Left hindlimb (tissue), 1 donor: ENCODE measurements at regions not wholly inside any gene's neighbourhood (a gene's known extent, or its start where the extent isn't known, plus 50 kb on each side); places are given as distances from the start of the nearest gene placed in this dataset.

Experiments
- DNase-seq: peaks from one replicate; pipeline ENCODE4 v3.0.0-alpha.2; 2018

DNA sequence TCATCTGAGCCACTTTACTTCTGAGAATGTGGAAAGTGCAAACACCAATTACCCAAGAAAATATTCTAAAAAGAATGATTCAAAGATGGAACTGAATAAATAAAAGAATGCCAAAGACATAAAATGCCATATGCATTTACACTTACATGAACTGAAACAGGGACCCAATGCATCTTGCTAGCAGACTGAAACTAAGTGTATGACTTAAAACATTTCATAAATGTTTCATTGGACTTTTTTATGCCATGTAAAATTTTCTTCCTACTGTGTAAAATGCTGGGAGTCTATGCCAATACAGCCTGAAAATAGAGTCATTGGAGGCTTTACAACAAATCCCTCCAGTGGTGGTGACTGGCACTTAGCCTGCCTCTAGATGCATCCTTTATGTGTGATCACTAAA is 735.1 kb upstream of the CCDC54 start:
- DNase-seq = no peak

DNA sequence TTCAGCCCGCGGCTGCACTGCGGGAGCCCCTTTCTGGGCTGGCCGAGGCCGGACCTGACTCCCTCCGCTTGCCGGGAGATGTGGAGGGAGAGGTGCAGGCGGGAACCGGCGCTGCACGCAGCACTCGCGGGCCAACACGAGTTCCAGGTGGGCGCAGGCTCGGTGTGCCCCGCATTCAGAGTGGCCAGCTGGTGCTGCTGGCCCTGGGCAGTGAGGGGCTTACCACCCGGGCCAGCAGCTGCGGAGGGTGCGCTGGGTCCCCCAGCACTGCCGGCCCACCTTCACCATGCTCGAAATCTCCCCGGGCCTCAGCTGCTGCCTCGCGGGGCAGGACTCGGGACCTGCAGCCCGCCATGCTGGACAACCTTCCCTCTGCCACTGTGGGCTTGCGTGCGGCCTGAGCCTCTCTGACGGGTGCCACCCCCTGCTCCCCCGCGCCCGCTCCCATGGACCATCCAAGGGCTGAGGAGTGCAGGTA is 733.5 kb upstream of the CCDC54 start:
- DNase-seq = no peak

DNA sequence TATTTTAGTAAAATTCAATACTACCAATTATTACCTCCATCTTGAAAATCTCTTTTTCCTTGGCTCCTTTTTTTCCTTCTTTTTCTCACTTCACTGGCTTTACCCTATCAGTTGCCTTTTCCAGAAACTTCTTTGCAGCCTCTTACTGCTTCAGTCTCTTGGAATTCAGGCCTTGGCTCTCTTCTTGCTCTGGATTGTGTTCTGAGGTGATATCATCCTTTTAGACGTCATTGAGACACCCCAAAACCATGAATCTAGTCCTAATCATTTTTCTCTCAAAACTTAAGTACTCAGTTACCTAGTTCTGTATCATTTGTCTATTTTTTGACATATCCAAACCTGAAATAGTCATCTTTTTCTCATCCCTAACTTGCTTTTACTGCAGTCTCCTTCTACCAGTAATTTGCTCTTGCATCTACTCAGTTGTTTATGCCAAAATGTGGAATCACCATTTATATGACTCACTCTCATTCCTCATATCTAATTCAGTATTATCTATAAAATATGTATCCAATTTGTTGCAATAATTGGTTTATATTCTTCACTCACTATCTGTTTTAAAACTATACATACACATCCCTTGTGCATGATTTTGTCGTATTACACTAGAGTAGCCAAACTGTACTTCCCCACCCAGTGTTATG is 703.2 kb upstream of the CCDC54 start:
- no peak for DNase-seq

DNA sequence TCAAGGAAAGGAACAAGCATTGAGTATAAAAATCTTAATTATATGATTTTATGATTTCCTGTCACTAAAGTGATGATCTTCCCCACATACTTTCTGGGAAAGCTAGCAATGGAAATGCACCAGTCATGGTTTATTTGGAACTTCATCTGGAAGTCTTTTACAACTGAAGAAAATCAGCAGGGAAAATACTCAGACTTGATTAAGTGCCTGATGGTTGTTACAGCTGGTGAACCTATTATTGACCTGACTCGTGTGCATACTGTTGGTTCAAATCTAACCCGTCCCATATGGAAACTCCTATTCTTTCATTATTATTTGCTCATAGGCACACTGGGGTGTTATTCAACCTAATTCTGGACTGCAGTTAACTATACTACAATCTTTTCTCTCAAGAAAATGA is 701.8 kb upstream of the CCDC54 start:
- no peak for DNase-seq

DNA sequence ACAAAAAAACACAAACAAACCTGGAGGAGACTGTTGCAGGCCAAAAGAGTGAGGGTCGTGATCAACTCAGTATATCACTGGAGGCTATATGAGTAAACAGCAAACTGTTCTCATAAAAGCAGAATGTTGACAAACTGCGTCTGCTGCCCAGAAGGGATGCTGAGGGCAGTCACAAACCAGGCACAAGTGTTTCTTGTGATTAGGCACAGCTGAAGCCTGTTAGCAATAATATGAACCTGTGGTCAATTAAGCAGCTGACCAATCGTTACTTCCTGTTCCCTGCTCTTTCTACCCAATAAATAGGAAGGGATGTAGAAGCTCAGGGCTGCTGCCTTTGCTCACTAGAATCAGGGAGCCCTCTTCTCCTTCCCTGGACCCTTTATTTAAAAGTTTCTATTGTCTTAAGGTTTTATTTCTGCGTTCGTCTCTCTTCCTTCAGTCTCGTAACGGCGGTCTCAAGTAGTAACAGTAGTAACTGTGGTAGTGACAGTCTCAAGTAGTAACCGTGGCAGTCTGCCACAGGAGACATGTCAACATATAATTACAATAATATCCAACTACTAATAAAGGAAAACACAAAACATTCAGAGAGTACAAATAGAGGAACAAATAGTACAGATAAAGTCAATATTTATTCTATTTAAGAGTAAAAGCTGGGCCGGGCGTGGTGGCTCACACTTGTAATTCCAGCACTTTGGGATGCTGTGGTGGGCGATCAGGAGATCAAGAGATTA is 698.4 kb upstream of the CCDC54 start:
- DNase-seq = no peak

DNA sequence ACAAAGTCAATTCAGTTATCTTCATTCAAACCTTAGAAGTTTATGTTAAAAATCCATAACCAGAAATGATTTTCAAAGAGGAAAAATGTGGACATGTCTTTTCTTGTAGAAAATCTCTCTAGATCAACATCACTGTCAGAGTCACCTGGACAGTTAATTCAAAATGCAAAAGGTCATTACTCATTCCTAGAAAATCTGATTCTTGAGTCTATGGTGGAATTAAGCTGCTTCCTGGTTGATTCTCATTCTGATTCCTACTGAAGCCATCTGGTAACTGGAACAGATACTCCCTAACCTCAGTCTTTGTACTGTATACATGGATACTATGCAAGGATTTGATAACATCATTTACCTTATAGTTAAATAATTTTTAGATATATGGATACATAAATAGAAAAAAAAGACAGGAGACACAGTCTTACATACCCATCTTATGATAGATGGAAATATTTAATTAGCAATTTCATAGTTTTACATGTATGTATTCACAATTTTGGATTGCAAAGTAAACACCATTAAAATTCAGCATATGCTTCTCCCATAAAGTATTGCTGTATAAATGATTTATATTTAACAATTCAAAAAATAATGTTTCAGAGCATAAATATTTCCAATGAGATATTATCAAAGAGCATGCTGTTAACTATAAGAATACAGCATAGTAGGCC is 693.2 kb upstream of the CCDC54 start:
- DNase-seq = no peak

DNA sequence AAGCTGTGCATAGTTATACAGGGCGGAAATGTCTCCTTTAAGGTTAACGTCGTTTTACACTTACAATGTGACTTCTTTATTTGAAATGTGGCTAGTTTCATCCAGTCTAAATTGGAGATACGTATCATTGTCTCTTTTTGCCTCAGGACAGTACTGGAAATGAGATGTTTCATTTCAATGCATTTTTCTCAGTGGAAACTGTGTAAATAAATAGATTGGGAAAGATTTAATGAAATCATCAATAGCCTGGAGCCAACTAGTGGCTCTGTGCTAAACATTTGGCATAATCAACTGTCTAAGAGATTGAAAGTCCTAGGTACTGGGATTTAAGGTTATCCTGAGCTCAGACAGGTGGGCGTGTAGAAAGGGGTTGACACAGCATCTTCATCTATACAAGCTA is 691.5 kb upstream of the CCDC54 start:
- DNase-seq = no peak

DNA sequence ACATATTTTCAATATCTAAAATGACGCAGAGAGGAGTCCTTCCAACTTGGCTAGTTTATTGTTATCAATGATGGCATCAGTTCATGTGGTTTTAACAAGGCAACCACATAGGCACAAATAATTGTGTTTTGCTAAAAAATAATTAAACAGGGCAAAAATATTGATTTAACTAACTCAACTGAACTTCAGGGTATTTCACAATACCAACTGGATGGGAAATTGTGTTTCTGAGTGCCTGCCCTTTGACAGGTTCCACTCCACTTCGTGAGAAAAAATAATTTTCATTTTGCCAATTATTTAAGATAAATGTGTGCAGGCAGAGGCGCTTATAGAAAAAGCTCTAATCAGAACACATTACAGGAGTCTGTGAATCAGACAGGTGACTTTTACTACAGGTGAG is 689.3 kb upstream of the CCDC54 start:
- DNase-seq = no peak

DNA sequence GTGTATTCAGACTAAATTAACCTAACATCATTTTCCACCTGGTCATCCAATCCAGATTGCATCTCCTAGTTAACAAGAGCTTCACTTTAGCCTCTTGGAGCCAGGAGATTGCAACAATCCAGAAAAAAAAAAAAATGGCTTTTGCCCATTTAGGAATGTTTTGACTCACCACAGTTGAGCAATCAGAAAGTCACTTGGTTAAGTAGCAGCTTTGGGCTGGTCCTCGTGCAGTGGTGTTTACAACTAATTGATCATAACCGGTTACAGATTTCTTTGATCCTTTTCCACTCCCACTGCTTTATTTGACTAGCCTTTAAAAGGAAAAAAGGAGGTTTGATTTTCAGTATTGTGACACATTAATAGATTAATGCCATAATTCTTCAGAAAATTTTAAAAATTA is 688.8 kb upstream of the CCDC54 start:
- no peak for DNase-seq

DNA sequence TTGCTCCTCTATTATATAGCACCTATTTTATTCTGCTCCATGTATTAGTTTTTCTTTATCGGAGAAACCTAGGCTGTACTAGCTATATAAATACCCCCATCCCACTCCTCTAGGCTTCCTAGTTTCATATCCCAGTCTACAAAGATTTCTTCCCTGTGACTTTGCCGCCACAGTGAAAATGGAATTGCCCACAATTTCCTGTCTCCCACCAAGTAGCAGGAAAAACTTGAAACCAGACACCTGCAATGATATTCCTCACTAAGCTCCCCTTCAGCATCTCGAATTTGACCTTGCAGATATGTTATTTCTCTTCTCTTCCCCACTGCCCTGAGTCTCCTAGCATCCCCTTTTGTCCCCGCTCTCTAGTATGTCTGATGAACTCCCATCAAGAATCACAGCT is 685.8 kb upstream of the CCDC54 start:
- no peak for DNase-seq

DNA sequence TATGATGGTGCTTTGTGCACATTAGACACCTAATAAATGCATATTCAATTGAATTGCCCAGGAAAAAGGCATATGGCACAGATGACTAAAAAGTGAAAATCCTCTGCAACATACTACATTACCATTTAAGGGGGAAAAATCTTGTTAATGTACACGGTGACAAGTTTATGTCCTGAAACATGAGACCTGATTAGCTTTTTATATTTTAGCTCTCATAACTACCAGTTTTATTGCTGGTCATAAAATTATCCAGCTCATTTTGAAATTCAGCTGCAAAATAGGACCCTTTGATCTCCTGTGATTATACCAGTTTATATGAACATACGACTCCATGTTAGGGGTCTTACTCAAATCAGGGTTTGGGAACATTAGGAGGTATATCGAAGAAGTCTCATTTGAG is 684.6 kb upstream of the CCDC54 start:
- DNase-seq = no peak

DNA sequence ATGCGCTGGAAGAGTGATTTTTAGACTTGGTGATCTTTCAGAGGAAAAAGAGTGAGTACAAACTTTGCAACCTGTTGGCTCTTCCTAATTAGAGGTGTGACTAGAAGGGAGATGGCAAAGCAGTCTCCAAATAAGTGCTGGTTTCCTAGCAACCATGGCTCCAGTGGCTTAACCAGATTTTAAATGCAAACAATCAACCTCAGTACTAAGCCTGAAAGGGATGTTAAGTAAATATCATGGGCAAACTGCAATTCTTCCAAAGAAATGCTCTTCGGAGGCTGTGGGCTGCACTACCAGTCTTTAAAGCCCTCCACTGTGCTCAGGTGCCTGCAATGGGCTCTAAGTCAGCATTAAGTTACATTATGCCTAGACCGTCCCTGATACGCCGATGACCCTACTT is 678.1 kb upstream of the CCDC54 start:
- DNase-seq = no peak

DNA sequence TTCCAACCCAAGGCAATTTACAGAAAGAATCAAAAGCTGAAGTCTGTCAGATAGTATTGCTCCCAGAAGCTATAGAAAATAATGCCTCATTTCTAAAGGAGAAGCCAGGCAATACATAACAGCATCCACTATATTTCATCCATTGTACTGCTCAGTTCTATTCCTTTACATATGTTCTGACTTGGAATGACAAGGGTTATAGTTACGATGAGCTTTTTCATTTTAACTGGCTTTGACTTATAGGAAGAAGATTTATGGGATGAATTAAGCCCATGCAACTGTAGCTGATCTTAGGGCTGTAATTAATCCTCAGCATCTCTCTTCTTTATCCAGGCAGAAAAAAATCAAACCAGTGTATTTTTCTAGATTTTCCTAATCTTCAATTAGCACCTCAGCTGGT is 676.3 kb upstream of the CCDC54 start:
- no peak for DNase-seq

DNA sequence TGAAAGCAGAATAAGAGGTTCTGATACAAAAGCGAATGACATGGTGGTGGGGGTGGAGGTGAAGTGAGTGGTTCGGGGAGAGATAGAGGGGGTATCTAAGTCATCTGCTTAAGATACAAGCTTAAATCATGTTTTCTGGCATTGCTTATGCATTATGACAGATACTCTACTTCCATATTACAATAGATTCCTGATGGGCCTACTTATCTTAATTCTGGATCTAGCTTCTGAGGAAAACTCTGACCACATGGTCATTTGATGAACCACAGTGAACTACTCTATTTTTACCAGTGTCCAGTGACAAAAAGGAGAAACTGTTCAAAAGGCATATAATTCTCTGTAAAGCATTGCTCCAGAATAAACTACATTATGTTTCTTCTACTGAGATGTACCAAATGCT is 673.7 kb upstream of the CCDC54 start:
- DNase-seq = no peak

DNA sequence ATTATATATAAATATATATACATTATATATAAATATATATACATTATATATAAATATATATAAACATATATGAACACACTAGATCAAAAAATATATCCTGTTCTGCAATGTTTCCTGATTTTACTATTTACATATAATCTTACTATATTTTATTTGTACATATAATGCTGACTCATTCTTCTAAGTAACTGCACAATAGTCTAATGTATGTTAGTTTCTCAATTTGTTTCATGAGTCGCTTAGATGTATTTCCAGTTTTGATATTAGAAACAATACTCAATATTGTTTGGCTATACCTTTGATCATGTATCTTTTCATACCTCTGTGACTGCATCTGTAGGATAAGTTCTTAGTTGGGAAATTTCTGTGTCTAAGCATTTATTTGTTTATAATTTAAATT is 669.9 kb upstream of the CCDC54 start:
- DNase-seq = no peak

DNA sequence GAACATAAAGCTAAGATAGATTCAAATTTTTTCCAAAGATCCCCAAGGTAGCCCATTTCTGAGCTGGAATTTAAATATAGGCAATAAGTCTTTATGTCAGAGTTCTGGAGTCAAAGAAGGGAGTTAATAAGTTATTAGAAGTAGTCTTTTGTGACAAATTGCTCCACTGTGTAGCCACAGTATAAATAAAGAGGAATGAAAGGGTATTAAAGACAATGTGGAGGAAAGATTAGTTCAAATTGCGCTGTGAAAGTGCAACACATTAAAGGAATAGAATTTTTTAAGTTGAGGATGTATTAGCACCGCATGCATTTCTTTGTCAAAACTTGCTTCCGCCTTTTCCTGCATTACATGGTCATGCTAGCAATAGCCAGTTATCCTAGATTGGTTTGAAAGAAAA is 666.6 kb upstream of the CCDC54 start:
- DNase-seq = no peak

DNA sequence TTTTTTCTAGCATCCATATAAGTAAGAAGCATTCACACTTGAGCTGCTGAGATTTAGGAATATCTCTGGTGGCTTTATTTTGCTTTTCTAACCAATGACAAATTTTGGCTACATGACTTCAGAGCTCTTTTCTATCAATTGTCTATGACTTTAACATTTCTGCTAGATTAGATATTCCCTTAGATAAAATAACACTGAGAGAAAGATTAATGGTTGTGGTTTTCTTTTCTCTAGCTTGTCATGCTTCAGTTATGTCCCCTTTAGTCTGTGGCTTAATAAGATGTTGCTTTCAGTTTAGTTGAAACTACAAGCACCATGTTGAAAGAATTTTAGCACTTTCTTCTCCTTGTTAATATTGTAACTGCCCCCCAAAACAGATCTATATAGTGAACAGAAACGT is 665.6 kb upstream of the CCDC54 start:
- no peak for DNase-seq

DNA sequence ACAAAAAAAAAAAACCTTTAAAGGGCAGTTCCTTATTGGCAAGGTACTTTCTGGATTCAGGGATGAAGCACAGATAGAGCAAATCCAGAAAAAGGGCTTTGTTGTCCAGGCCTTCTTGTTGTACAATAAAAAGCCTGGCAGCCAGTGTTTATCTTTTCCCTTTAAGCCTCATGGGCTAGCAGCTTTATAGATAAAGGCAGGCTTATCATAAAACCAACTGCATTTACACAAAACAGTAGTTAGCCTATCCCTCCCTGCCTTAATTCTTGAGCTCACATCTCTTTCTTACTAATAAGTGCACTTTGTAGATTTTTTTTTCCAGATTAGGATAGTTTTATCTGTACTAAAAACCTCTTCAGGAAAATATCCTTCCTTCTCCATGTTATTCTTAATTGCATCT is 662.8 kb upstream of the CCDC54 start:
- no peak for DNase-seq

DNA sequence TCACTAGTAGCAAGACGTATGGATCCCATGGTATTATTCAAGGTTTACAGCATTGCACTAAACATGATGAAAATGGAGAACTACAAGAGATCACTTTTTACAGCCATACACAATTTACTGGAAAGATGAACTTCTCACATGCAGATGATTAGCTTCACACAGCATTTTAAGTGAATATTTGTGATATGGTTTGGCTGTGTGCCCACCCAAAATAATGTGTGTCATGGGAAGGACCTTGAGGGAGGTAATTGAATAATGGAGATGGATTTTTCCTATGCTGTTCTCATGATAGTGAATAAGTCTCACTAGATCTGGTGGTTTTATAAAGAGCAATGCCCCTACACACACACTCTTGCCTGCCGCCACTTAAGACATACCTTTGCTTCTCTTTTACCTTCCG is 662.0 kb upstream of the CCDC54 start:
- DNase-seq = no peak

DNA sequence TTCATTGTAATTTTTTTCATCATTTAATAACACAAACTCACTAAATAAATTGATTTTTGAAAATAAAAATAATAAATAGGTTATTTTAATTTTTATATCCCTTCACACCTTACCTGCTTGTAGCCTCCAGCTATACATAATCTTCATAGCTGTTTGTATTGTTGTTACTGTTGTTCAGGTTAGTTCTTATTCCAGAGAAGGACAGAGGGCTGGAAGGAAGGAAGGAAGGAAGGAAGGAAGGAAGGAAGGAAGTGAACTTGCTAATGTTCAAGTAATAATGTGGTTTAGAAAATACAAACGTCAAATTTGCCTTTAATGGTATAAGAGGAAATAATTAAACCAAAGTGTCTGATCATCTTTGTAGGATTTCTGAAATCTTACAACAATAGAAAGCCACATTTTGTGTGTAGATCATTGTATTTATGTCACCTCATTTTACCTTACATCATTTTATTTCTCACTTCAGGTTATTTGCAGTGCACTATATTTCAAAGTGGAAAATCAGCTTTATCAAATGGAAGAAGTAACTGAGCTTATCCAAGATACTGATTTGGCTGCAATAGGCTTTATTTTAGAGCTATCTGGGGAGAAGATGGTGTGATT is 660.0 kb upstream of the CCDC54 start:
- DNase-seq = no peak

DNA sequence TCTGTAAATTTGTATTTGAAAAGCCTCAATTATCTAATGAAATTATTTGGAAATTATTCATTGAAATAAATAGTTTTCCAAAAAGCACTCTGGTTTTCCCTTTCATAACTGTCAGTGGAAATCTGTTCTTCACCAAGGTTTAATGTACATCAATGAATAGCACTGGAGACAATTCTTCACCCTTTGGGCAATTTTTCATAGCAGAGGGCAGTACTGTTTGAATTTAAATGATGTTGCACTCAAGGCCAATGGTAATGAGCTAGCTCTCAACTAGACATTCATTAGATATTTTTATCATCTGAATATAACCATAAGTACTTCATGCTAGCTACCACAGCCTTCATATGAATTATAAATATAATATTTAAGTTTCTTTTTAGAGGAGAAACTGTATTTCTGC is 658.2 kb upstream of the CCDC54 start:
- DNase-seq = no peak

DNA sequence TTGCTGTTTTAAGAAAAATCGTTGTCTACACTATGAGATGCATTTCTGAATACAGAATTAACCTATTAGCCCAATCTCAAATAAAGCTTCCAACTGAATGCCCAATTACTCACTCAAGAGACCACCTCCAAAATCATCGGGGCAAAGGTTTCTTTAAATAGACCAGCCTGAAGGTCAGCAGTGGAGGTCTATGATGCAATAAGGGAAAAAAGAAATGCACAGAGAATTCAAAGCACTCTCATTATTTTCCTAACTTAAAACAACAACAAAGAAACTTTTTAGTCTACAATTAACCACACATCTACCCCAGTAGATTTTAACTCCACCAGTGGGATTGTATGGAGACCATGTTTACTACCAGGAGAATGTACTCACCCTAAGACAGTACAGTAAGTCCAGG is 657.7 kb upstream of the CCDC54 start:
- no peak for DNase-seq

DNA sequence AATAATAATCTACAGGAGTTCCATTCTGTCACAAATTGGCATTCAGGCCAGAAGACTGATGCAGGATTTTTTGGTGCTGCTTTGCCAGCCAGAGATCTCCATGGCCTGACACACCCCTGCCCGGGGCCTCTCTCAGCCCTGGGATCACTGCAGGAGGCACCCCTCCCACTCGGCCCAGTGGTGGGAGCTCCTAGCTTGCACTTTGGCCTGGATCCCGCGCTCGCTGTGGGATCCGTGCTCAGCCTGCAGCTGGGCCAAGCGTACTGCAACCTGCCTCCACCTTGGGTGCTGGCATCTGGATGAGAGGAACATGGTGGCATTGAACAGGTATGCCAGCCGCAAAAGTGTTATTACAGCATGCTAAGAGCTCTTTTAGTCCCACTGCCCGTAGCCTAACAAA is 656.7 kb upstream of the CCDC54 start:
- no peak for DNase-seq

DNA sequence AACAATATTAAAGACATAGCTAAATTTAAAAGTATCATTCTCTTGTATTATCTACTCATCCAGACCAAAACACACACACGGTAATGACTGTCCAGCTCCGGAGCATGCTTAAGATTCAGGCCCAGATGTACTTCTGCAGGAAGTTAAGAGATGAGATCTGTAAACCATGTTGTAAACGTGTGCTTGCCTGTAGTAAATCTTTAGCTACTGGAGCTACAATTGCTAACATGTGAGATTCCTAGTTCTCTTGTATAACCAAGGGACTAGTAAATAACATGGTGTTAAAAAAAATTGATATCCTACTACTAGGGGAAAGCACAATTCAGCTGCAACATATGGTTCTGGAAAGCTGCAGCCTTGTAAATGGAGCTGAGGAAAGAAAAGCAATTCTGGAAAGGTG is 651.7 kb upstream of the CCDC54 start:
- DNase-seq = no peak
